ENCODE measurements at regions not wholly inside any gene's neighbourhood (a gene's known extent, or its start where the extent isn't known, plus 50 kb on each side); places are given as distances from the start of the nearest gene placed in this dataset.
"Not testable (repeated sequence)": the region's sequence is repeated elsewhere in the genome, so short reads cannot be mapped to it uniquely, and the experiment has no call there.

- no peak overlapping the region for H4K8ac ChIP-seq (ENCODE audit: low read depth, low read length)
- H3K4ac ChIP-seq (ENCODE audit: low read length) = no peak overlapping the region
- H2BK120ac ChIP-seq (ENCODE audit: low read depth, low read length) = no peak overlapping the region
- H2BK15ac ChIP-seq (ENCODE audit: low read length) = no peak overlapping the region
- no peaks in the 10 kb centered on the region for H3K27me3 ChIP-seq (ENCODE audit: control insufficient read depth in 3 of 3, insufficient read depth in 3 of 3, low read depth in 1 of 3, low read length in 3 of 3)
- H3K18ac ChIP-seq (ENCODE audit: low read length) = no peak overlapping the region
- H3K36me3 ChIP-seq (replicated peaks in 1 of 2; ENCODE audit: control insufficient read depth in 2 of 2, insufficient read depth in 2 of 2, low read length in 2 of 2) = no peaks in the 10 kb centered on the region
- no peak overlapping the region for H3K27ac ChIP-seq (replicated peaks; ENCODE audit: low read length)
- peaks cover 0 to 3% of the 10 kb centered on the region in 2 donors for H3K4me1 ChIP-seq (ENCODE audit: control insufficient read depth in 2 of 2, insufficient read depth in 1 of 2, low read depth in 1 of 2, low read length in 2 of 2)
- no peaks in the 10 kb centered on the region for H3K79me1 ChIP-seq (ENCODE audit: low read depth, low read length)
- no peak overlapping the region for H3K4me2 ChIP-seq (ENCODE audit: insufficient read depth, low read length, poor library complexity, severe bottlenecking)
- H3K14ac ChIP-seq (ENCODE audit: low read length) = no peak overlapping the region
- H3K23ac ChIP-seq (ENCODE audit: low read depth, low read length, poor library complexity) = no peak overlapping the region
- peaks cover 0 to 3% of the 10 kb centered on the region in 2 donors for H3K9me3 ChIP-seq (replicated peaks in 1 of 2; ENCODE audit: control insufficient read depth in 2 of 2, insufficient read depth in 1 of 2, low read depth in 1 of 2, low read length in 2 of 2)
- no peak overlapping the region for H2BK5ac ChIP-seq (ENCODE audit: low read length)
- no peak for DNase-seq (ENCODE audit: low spot score)
- no peak overlapping the region for H3K4me3 ChIP-seq (ENCODE audit: low read length in 2 of 2)
- H2AK5ac ChIP-seq (ENCODE audit: low read depth, low read length) = no peak overlapping the region
- no peak overlapping the region for H2BK12ac ChIP-seq (ENCODE audit: low read length)
- no CpG with 5 or more reads among the region's 2 CpGs for WGBS, 2 donors (ENCODE audit: extremely low coverage in 2 of 2, insufficient read length in 2 of 2, insufficient replicate concordance in 1 of 2)
- no peak overlapping the region for H4K91ac ChIP-seq (ENCODE audit: low read depth, low read length, poor library complexity)
- H2AFZ ChIP-seq (ENCODE audit: low read length) = no peak overlapping the region
- no peak overlapping the region for H3K9ac ChIP-seq (ENCODE audit: low read depth, low read length, poor library complexity)
These were observed 174.4 kb upstream of the SPHKAP start for GRCh38 chr2:228355897-228356296.

- not testable (repeated sequence) for H3K36me3 ChIP-seq (replicated peaks in 1 of 2; ENCODE audit: control insufficient read depth in 2 of 2, insufficient read depth in 2 of 2, low read length in 2 of 2); H3K9ac ChIP-seq (ENCODE audit: low read depth, low read length, poor library complexity); H3K4me2 ChIP-seq (ENCODE audit: insufficient read depth, low read length, poor library complexity, severe bottlenecking); H2BK15ac ChIP-seq (ENCODE audit: low read length); H2AFZ ChIP-seq (ENCODE audit: low read length); DNase-seq (ENCODE audit: low spot score); H3K18ac ChIP-seq (ENCODE audit: low read length); H2BK5ac ChIP-seq (ENCODE audit: low read length); H2BK120ac ChIP-seq (ENCODE audit: low read depth, low read length); H2AK5ac ChIP-seq (ENCODE audit: low read depth, low read length); H4K91ac ChIP-seq (ENCODE audit: low read depth, low read length, poor library complexity); H3K4me1 ChIP-seq (ENCODE audit: control insufficient read depth in 2 of 2, insufficient read depth in 1 of 2, low read depth in 1 of 2, low read length in 2 of 2); H4K8ac ChIP-seq (ENCODE audit: low read depth, low read length); H3K4me3 ChIP-seq (ENCODE audit: low read length in 2 of 2); H3K27me3 ChIP-seq (ENCODE audit: control insufficient read depth in 3 of 3, insufficient read depth in 3 of 3, low read depth in 1 of 3, low read length in 3 of 3); H3K23ac ChIP-seq (ENCODE audit: low read depth, low read length, poor library complexity); H3K14ac ChIP-seq (ENCODE audit: low read length); H3K9me3 ChIP-seq (replicated peaks in 1 of 2; ENCODE audit: control insufficient read depth in 2 of 2, insufficient read depth in 1 of 2, low read depth in 1 of 2, low read length in 2 of 2); H3K4ac ChIP-seq (ENCODE audit: low read length); H2BK12ac ChIP-seq (ENCODE audit: low read length); H3K27ac ChIP-seq (replicated peaks; ENCODE audit: low read length); H3K79me1 ChIP-seq (ENCODE audit: low read depth, low read length)
- no CpG with 5 or more reads among the region's 12 CpGs for WGBS, 2 donors (ENCODE audit: extremely low coverage in 2 of 2, insufficient read length in 2 of 2, insufficient replicate concordance in 1 of 2)
These were observed 171.5 kb upstream of the SPHKAP start for GRCh38 chr2:228352980-228353379.

DNA sequence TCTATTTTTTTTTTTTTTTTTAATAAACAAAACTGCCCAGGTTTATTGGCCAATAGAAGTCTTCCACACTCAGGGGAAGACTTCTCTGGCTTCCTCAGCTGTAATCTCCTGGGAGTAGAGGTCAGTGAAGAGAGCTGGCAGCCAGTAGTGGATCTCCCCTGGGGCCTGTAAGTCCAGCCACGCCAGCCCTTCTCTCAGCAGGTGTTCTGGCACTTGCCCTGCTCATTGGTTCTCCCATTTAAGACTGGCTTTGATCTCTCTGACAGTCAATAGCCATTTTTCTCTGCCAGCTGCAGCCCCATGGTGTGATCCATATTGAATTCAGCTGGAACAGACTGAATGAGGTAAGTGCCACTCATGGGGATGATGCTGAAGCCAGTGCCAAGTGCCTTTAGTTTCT, 170.6 kb upstream of the SPHKAP start:
- H2BK12ac ChIP-seq (ENCODE audit: low read length) = no peak overlapping the region
- no peak overlapping the region for H2BK5ac ChIP-seq (ENCODE audit: low read length)
- no peak overlapping the region for H3K18ac ChIP-seq (ENCODE audit: low read length)
- no peaks in the 10 kb centered on the region for H3K79me1 ChIP-seq (ENCODE audit: low read depth, low read length)
- no peak overlapping the region for H3K23ac ChIP-seq (ENCODE audit: low read depth, low read length, poor library complexity)
- no peaks in the 10 kb centered on the region for H3K27me3 ChIP-seq (ENCODE audit: control insufficient read depth in 3 of 3, insufficient read depth in 3 of 3, low read depth in 1 of 3, low read length in 3 of 3)
- no peak overlapping the region for H4K8ac ChIP-seq (ENCODE audit: low read depth, low read length)
- H2BK15ac ChIP-seq (ENCODE audit: low read length) = no peak overlapping the region
- H3K9ac ChIP-seq (ENCODE audit: low read depth, low read length, poor library complexity) = no peak overlapping the region
- DNase-seq (ENCODE audit: low spot score) = no peak
- peaks cover 0 to 3% of the 10 kb centered on the region in 2 donors for H3K4me1 ChIP-seq (ENCODE audit: control insufficient read depth in 2 of 2, insufficient read depth in 1 of 2, low read depth in 1 of 2, low read length in 2 of 2)
- no peak overlapping the region for H2AFZ ChIP-seq (ENCODE audit: low read length)
- peaks cover 0 to 3% of the 10 kb centered on the region in 2 donors for H3K9me3 ChIP-seq (replicated peaks in 1 of 2; ENCODE audit: control insufficient read depth in 2 of 2, insufficient read depth in 1 of 2, low read depth in 1 of 2, low read length in 2 of 2)
- no CpG with 5 or more reads among the region's 1 CpG for WGBS, 2 donors (ENCODE audit: extremely low coverage in 2 of 2, insufficient read length in 2 of 2, insufficient replicate concordance in 1 of 2)
- no peak overlapping the region for H2BK120ac ChIP-seq (ENCODE audit: low read depth, low read length)
- no peak overlapping the region for H2AK5ac ChIP-seq (ENCODE audit: low read depth, low read length)
- no peak overlapping the region for H3K4me3 ChIP-seq (ENCODE audit: low read length in 2 of 2)
- H3K4ac ChIP-seq (ENCODE audit: low read length) = no peak overlapping the region
- H3K27ac ChIP-seq (replicated peaks; ENCODE audit: low read length) = no peak overlapping the region
- no peak overlapping the region for H4K91ac ChIP-seq (ENCODE audit: low read depth, low read length, poor library complexity)
- H3K4me2 ChIP-seq (ENCODE audit: insufficient read depth, low read length, poor library complexity, severe bottlenecking) = no peak overlapping the region
- H3K36me3 ChIP-seq (replicated peaks in 1 of 2; ENCODE audit: control insufficient read depth in 2 of 2, insufficient read depth in 2 of 2, low read length in 2 of 2) = no peaks in the 10 kb centered on the region
- no peak overlapping the region for H3K14ac ChIP-seq (ENCODE audit: low read length)

GRCh38 chr2:228348516-228349064, 167.1 kb upstream of the SPHKAP start:
- no peak overlapping the region for H4K91ac ChIP-seq (ENCODE audit: low read depth, low read length, poor library complexity)
- no peak overlapping the region for H4K8ac ChIP-seq (ENCODE audit: low read depth, low read length)
- H3K4me3 ChIP-seq (ENCODE audit: low read length in 2 of 2) = no peak overlapping the region
- no peak overlapping the region for H2BK5ac ChIP-seq (ENCODE audit: low read length)
- H3K4me2 ChIP-seq (ENCODE audit: insufficient read depth, low read length, poor library complexity, severe bottlenecking) = no peak overlapping the region
- no peaks in the 10 kb centered on the region for H3K79me1 ChIP-seq (ENCODE audit: low read depth, low read length)
- H2AFZ ChIP-seq (ENCODE audit: low read length) = no peak overlapping the region
- H2AK5ac ChIP-seq (ENCODE audit: low read depth, low read length) = no peak overlapping the region
- H3K9me3 ChIP-seq (replicated peaks in 1 of 2; ENCODE audit: control insufficient read depth in 2 of 2, insufficient read depth in 1 of 2, low read depth in 1 of 2, low read length in 2 of 2) = peaks cover 0 to 3% of the 10 kb centered on the region in 2 donors
- no peak overlapping the region for H2BK120ac ChIP-seq (ENCODE audit: low read depth, low read length)
- H3K23ac ChIP-seq (ENCODE audit: low read depth, low read length, poor library complexity) = no peak overlapping the region
- no peak overlapping the region for H2BK15ac ChIP-seq (ENCODE audit: low read length)
- no peak overlapping the region for H3K14ac ChIP-seq (ENCODE audit: low read length)
- H3K4me1 ChIP-seq (ENCODE audit: control insufficient read depth in 2 of 2, insufficient read depth in 1 of 2, low read depth in 1 of 2, low read length in 2 of 2) = peaks cover 0 to 3% of the 10 kb centered on the region in 2 donors
- H3K27ac ChIP-seq (replicated peaks; ENCODE audit: low read length) = no peak overlapping the region
- no peak overlapping the region for H3K4ac ChIP-seq (ENCODE audit: low read length)
- H2BK12ac ChIP-seq (ENCODE audit: low read length) = no peak overlapping the region
- no peaks in the 10 kb centered on the region for H3K36me3 ChIP-seq (replicated peaks in 1 of 2; ENCODE audit: control insufficient read depth in 2 of 2, insufficient read depth in 2 of 2, low read length in 2 of 2)
- no peak overlapping the region for H3K9ac ChIP-seq (ENCODE audit: low read depth, low read length, poor library complexity)
- H3K18ac ChIP-seq (ENCODE audit: low read length) = no peak overlapping the region
- DNase-seq (ENCODE audit: low spot score) = no peak
- H3K27me3 ChIP-seq (ENCODE audit: control insufficient read depth in 3 of 3, insufficient read depth in 3 of 3, low read depth in 1 of 3, low read length in 3 of 3) = no peaks in the 10 kb centered on the region

Data from neuronal stem cell (in vitro differentiated cells).